ENCODE measurements at regions not wholly inside any gene's neighbourhood (a gene's known extent, or its start where the extent isn't known, plus 50 kb on each side); places are given as distances from the start of the nearest gene placed in this dataset.
"Not testable (repeated sequence)": the region's sequence is repeated elsewhere in the genome, so short reads cannot be mapped to it uniquely, and the experiment has no call there.

GRCh38 chr13:70310396-70311119 is 202.3 kb upstream of the KLHL1 start:
- DNase-seq (ENCODE audit: low read depth, low spot score), result no peak

GRCh38 chr13:70297189-70297616 is 189.0 kb upstream of the KLHL1 start:
- no peak for DNase-seq (ENCODE audit: low read depth, low spot score)

GRCh38 chr13:70284371-70284770 is 176.1 kb upstream of the KLHL1 start:
- DNase-seq (ENCODE audit: low read depth, low spot score), result no peak

- DNase-seq (ENCODE audit: low read depth, low spot score), result no peak
These were observed 167.6 kb upstream of the KLHL1 start for GRCh38 chr13:70275841-70276240.

GRCh38 chr13:70255406-70255991 is 147.2 kb upstream of the KLHL1 start:
- DNase-seq (ENCODE audit: low read depth, low spot score), result no peak

- no peak for DNase-seq (ENCODE audit: low read depth, low spot score)
These were observed 145.6 kb upstream of the KLHL1 start for GRCh38 chr13:70253834-70254233.

- DNase-seq (ENCODE audit: low read depth, low spot score), result no peak
These were observed 145.2 kb upstream of the KLHL1 start for GRCh38 chr13:70253411-70253810.

- no peak for DNase-seq (ENCODE audit: low read depth, low spot score)
These were observed 141.2 kb upstream of the KLHL1 start for GRCh38 chr13:70249332-70250064.

- DNase-seq (ENCODE audit: low read depth, low spot score), result no peak
These were observed 128.9 kb upstream of the KLHL1 start for GRCh38 chr13:70237131-70237530.

GRCh38 chr13:70235565-70235964 is 127.3 kb upstream of the KLHL1 start:
- no peak for DNase-seq (ENCODE audit: low read depth, low spot score)

GRCh38 chr13:70223911-70224310 is 115.7 kb upstream of the KLHL1 start:
- no peak for DNase-seq (ENCODE audit: low read depth, low spot score)

- DNase-seq (ENCODE audit: low read depth, low spot score), result no peak
These were observed 114.7 kb upstream of the KLHL1 start for GRCh38 chr13:70222926-70223325.

GRCh38 chr13:70218618-70219017 is 110.4 kb upstream of the KLHL1 start:
- DNase-seq (ENCODE audit: low read depth, low spot score), result no peak

- DNase-seq (ENCODE audit: low read depth, low spot score), result not testable (repeated sequence)
These were observed 100.7 kb upstream of the KLHL1 start for GRCh38 chr13:70208968-70209367.

GRCh38 chr13:70206671-70207070 is 98.4 kb upstream of the KLHL1 start:
- DNase-seq (ENCODE audit: low read depth, low spot score), result no peak

- DNase-seq (ENCODE audit: low read depth, low spot score), result no peak
These were observed 95.5 kb upstream of the KLHL1 start for GRCh38 chr13:70203661-70204229.

- no peak for DNase-seq (ENCODE audit: low read depth, low spot score)
These were observed 82.8 kb upstream of the KLHL1 start for GRCh38 chr13:70191034-70191433.

GRCh38 chr13:70189981-70190380 is 81.7 kb upstream of the KLHL1 start:
- DNase-seq (ENCODE audit: low read depth, low spot score), result no peak

GRCh38 chr13:70188567-70188966 is 80.3 kb upstream of the KLHL1 start:
- DNase-seq (ENCODE audit: low read depth, low spot score), result no peak

GRCh38 chr13:70183041-70183440 is 74.8 kb upstream of the KLHL1 start:
- no peak for DNase-seq (ENCODE audit: low read depth, low spot score)
